Ishikawa (cell line): ENCODE measurements at regions not wholly inside any gene's neighbourhood (a gene's known extent, or its start where the extent isn't known, plus 50 kb on each side); places are given as distances from the start of the nearest gene placed in this dataset.

Source experiments
- CEBPB ChIP-seq: IDR thresholded peaks from 2 replicates; pipeline ENCODE4 v1.6.1; 2012
- CREB1 ChIP-seq: IDR thresholded peaks from 2 replicates; pipeline ENCODE4 v1.6.1; 2012; ENCODE audit warnings: low read depth
- EGR1 ChIP-seq: IDR thresholded peaks from 2 replicates; pipeline ENCODE4 v1.6.1; 2012
- EP300 ChIP-seq: IDR thresholded peaks from 2 replicates; pipeline ENCODE4 v1.6.1; 2012; ENCODE audit warnings: borderline replicate concordance
- FOXM1 ChIP-seq: IDR thresholded peaks from 2 replicates; pipeline ENCODE4 v1.6.1; 2012; ENCODE audit warnings: low read depth, borderline replicate concordance
- MAX ChIP-seq: IDR thresholded peaks from 2 replicates; pipeline ENCODE4 v1.6.1; 2012
- NFIC ChIP-seq: IDR thresholded peaks from 2 replicates; pipeline ENCODE4 v1.6.1; 2012
- RAD21 ChIP-seq: IDR thresholded peaks from 2 replicates; pipeline ENCODE4 v1.6.1; 2012; ENCODE audit warnings: low read depth
- REST ChIP-seq: IDR thresholded peaks from 2 replicates; pipeline ENCODE4 v1.6.1; 2012; ENCODE audit warnings: low read depth, mild to moderate bottlenecking
- TAF1 ChIP-seq: IDR thresholded peaks from 2 replicates; pipeline ENCODE4 v1.6.1; 2012; ENCODE audit warnings: low read depth, mild to moderate bottlenecking
- TCF12 ChIP-seq: IDR thresholded peaks from 2 replicates; pipeline ENCODE4 v1.6.1; 2012; ENCODE audit warnings: low read depth
- TEAD4 ChIP-seq: IDR thresholded peaks from 2 replicates; pipeline ENCODE4 v1.6.1; 2012
- USF1 ChIP-seq: IDR thresholded peaks from 2 replicates; pipeline ENCODE4 v1.6.1; 2012
- YY1 ChIP-seq: IDR thresholded peaks from 2 replicates; pipeline ENCODE4 v1.6.1; 2012; ENCODE audit warnings: low read depth
- ZBTB7A ChIP-seq: IDR thresholded peaks from 2 replicates; pipeline ENCODE4 v1.6.1; 2012; ENCODE audit warnings: low read depth

GRCh38 chr2:224310943-224311625, 90.8 kb downstream of the FAM124B start:
- no peak for TF ChIP-seq ZBTB7A
- no peak for TF ChIP-seq NFIC
- no peak for TF ChIP-seq REST
- no peak for TF ChIP-seq YY1
- no peak for TF ChIP-seq TEAD4
- no peak for TF ChIP-seq TAF1
- no peak for TF ChIP-seq CEBPB
- TF ChIP-seq CREB1, result no peak
- TF ChIP-seq EGR1, result no peak

GRCh38 chr2:224309176-224309575, 92.7 kb downstream of the FAM124B start:
- TF ChIP-seq REST (no peak), EP300 (no peak), CREB1 (no peak), YY1 (no peak), TAF1 (no peak)

GRCh38 chr2:224308272-224308911, 93.5 kb downstream of the FAM124B start:
- TF ChIP-seq CEBPB (no peak), MAX (no peak), YY1 (no peak)

GRCh38 chr2:224302952-224303351, 99.0 kb downstream of the FAM124B start:
- TF ChIP-seq TAF1 (no peak), TEAD4 (no peak), REST (no peak), USF1 (no peak), ZBTB7A (no peak), MAX (no peak), FOXM1 (no peak), EGR1 (no peak), RAD21 (no peak), CEBPB (no peak), CREB1 (no peak), YY1 (no peak), NFIC (no peak), EP300 (no peak), TCF12 (no peak)

GRCh38 chr2:224293976-224294375, 107.9 kb downstream of the FAM124B start:
- TF ChIP-seq USF1, result no peak
- TF ChIP-seq EGR1, result no peak
- no peak for TF ChIP-seq NFIC
- no peak for TF ChIP-seq CREB1
- no peak for TF ChIP-seq TEAD4
- no peak for TF ChIP-seq REST
- no peak for TF ChIP-seq MAX
- no peak for TF ChIP-seq TAF1
- no peak for TF ChIP-seq TCF12
